HG03108 (cell line): ENCODE measurements at regions not wholly inside any gene's neighbourhood (a gene's known extent, or its start where the extent isn't known, plus 50 kb on each side); places are given as distances from the start of the nearest gene placed in this dataset.

Experiments used
- ATAC-seq: cut with Tn5 transposase; IDR thresholded peaks from one replicate; pipeline ENCODE4 v1.9.1; 2021; ENCODE audit warnings: moderate library complexity; ENCODE audit not compliant: unreplicated experiment

DNA sequence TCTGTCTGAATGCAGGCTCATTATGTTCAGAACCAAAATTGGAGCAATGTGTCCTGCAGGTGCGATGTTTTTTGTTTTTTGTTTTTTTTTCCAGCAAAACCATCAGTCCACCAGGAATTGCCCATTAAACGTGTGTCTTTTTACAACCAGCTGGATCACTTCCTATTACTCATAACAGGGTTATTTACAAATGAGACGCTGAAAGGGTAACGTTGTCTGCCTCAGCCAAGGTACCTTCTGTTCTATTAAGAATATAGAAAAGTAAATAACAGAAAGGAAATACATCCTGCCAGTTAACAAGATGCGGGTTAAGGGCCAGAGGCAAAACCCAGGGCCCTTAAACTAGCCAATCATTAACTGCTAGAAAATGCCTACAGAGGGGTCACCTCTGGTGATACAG, 590.4 kb downstream of the TBC1D4 start:
- no peak for ATAC-seq

DNA sequence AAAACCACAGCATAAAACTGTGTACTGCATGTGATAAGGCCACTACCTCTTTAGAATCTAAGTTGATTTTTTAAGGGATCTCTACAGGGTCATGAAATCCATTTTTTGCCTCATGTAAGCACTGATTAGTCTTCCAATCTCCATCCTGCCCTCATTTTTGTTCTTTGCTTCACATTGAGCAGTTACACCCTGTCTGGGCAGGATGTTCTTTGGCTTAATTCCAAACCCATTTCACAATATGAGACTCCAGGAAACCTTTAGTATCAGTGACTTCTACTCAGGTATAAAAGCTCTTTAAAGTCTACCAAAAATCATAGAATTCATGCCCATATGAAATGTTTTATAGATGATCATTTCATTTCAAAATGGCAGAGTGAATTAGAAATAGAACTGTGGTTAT, 592.6 kb downstream of the TBC1D4 start:
- no peak for ATAC-seq

DNA sequence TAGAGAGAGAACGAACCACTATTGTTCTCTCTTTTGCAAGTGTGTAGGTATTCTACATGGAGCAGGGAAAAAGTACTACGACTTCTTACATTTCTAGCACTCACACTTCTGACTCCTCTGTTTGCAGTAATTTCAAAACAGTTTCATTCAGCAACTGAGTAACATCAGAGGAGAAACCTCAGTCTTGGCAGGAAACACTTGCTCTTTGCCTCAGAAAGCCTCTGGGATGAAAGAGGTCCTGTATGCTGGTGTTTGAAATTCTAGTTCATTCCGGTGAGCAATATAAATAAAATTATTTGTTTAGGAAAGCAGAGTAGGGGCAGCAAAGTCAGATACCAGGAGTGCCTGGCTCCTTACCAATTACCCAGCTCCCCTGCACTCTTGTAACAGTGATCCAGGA, 595.5 kb downstream of the TBC1D4 start:
- no peak for ATAC-seq

DNA sequence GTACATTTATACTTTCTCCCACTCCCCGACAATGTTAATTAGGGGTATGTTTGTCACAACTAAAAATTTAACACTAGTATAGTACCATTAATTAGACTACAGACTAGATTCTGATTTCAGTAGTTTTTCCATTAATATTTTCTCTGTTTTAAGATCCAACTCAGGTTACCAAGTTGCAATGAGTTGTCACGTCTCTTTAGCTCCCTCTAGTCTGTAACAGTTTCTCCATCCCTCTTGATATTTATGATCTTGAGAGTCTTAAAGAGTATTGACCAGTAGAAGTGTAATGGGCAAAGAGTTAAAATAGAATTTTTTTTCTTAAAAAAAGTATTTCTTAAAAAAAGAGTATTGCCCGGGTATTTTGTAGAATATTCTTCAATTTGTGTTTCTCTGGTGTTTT, 598.1 kb downstream of the TBC1D4 start:
- ATAC-seq, result no peak

DNA sequence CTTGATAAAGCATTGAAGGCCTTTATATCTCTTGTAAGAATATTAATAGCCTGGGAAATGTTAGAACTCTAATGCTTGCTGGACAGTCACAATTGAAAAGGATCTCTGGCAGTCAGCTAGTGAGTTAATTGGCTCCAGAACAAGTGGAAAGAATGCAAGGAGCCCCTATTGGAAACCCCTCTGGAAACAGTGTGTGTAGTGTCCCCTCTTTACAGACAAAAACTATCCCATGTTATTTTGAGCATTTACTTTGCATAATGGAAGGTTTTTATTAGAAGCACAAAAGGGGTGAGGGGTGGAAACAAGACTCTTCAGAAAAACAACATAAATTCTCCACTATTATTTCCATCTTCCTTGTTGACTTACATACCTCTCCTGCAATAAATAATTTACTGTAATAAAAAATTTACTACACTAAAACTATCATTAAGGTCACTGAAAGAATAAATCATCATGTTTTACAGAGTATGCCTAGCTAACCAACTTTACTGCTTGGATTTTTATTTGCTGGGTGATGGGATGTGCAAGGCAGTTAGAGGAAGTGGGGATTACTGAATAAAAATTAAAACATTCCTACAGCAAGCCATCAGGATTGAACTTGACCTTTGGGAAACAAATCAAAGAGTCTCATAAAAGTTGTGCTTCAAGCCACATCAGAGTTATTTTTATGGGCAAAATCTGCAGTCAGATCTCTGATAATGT, 610.4 kb downstream of the TBC1D4 start:
- no peak for ATAC-seq

DNA sequence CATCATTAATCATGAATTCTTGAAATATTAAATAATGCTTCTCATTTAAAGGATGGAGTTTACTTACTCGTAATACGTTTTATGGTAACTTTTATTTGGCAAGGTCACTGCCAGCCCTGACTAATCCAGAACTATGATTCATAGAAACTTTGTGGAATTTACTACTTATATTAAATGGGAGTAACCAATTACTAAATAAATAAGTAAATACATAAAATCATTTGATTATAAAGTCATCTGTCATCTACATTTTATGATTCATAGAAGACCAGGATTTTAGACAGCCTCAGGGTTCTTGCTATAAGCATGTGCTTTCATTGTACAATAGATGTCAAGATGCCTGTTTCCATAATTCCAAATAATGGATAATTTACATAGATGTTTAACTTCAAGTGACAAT, 611.1 kb downstream of the TBC1D4 start:
- no peak for ATAC-seq

DNA sequence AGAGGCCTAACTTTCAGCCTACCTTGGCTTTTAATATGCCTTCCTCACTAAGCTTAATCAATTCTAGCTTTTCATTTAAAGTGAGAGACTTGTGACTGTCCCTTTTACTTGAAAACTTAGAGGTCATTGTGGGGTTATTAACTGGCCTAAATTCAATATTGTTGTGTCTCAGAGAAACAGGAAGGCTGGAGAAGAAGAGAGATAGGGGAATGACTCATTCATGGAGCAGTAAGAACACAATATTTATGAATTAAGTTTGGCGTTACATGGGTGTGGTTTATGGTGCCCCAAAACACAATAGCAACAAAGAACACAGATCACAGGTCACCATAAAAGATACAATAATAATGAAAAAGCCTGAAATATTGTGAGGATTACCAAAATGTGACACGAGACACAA, 612.1 kb downstream of the TBC1D4 start:
- ATAC-seq, result no peak

DNA sequence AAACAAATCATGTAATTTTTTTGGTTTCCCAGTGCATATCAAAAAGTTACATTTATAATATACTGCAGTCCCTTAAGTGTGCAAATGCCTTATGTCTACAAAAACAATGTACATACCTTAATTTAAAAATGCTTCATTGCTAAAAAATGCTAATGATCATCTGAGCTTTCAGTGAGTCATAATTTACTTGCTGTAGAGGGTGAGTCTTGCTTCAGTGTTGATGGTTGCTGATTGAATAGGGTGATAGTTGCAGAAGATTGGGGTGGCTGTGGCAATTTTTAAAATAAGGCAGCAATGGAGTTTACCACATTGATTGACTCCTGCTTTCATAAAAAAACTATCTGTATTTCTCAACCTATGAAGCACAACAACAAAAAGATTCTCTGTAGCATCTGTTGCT, 613.9 kb downstream of the TBC1D4 start:
- no peak for ATAC-seq

DNA sequence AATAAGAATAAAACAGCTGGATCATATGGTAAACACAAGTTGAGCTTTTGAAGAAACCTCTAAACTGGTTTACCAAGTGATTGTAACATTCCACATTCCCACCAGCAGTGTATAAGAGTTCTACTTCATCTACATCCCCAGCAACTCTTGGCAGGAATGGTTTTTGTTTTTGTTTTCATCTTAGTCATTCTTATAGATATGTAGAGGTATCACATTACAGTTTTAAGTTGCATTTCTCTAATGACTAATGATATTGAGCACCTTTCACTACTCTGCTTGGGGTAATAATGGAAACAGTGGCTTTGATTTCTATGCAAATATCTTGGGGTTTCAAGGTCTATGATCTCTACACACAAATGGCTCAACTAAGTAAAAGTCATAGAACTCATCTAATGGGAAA, 614.5 kb downstream of the TBC1D4 start:
- ATAC-seq, result no peak

DNA sequence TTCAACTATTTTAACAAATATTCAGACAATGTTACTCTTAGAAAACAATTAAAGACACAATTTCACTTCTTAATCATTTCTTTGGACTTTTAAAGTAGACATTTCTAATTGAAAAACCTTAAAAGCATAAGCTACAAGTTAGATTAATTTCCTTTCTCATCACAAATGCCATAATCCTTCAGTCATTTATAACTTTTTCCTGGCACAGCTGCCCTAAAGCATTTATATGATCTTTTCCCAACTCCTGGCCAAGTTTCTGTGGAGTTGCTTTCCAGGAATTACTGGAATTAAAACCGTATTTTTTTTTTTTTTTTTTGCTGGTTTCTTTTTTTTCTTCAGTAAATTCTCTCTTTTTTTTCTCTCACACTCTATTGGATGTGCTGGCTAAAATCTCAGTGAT, 615.9 kb downstream of the TBC1D4 start:
- no peak for ATAC-seq

DNA sequence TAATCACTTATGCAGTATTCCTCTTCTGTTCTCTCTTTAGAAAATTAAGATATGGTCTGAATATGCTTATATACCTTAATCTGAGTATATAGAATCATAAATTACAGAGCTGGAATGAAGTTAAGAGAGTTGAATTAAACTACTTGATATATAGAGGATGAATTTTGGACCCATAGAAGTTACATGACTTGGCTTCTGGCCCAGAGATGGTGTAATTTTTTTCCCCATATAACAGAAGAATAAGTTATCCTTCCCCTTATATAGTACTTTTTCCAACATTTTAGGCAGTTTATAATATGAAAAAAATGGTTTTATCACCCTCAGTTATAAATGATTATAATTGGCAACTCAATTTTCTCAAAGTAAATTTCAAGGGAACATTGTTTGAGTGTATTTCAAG, 616.3 kb downstream of the TBC1D4 start:
- no peak for ATAC-seq

DNA sequence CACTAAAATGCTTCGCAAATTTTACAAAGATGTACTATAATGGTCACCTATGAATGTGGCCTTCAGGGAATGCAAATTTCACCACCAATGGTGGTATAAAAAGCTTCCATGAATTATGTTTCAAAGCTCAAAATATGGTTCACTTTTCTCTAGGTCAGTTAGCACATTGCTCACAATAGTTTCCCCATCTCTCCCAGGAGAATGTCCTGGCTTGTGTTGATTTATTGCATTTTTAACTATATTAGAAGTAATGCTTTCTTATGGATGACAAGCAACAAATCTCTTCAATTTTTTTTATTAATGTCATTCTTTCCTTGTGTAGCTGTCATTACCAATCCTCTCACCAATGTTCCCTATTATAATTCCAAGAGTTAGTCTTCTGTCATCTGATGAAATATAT, 621.2 kb downstream of the TBC1D4 start:
- no peak for ATAC-seq

DNA sequence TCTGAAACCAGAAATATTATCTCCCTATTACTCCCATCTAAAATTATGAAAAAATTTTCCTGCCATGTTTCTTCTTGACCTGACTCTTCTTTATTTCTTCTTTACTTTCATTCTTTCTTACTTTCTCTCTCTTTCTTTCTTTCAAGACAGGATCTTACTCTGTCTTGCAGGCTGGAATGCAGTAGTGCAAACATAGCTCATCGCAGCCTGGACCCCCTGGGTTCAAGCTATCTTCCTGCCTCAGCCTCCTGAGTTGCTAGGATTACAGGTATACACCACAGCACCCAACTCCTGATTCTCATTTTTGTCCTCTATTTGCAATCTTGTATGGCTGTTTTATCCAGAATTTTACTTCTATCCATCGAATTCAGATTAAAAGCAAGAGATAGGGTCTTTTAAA, 631.1 kb downstream of the TBC1D4 start:
- ATAC-seq, result no peak

DNA sequence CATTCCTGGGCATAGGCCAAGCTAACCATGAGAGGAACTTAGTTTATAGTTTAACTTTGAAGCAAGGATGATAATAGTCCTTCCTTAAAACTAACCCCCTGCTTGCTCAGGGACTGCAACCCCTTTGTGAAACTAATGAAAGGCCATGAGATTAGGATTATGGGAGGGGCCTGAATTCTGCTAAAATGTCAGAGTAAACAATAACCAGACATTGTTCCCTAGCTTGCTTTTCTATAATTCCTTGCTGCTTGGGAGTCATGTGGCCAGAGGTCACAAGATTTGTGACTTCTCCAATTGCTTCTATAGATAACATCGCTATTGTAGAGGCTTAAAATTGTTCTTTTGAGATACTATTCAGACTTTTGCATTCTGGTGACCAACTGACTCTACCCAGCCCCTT, 634.0 kb downstream of the TBC1D4 start:
- ATAC-seq, result no peak

DNA sequence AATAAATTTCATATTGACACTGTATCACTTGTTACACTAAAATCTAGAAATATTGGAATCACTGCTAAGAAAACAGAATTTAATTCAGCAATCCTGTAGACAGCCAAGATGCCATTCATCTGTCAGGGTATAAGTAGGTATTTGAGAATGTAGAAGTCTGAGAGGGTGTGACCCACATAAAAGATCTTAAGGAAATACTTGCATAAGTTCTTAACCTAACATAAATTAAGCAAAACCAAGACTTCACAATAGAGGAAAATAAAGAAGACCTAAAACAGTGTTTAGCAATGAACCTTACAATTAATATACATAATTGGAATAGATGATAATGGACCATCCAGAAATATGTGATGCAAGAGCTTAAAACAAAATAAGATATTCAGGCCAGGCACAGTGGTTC, 636.2 kb downstream of the TBC1D4 start:
- no peak for ATAC-seq

DNA sequence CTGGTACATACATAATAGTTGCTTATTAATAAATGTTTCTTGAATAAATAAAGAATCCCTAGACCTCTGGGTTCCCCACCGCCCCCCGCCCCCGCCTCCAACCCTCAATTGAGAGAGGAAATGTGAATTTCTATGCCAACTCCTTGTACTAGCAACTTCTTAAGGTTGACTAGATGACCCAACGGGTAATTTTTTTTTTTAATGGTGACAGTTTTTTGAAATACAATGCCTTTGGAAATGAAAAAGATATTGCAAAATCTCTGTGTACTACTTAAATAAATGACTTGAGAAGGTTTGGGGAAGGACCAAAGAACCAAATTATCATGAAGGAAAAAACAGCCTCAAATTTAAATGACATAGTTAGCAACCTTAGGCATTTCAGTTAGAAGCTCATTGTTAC, 640.3 kb downstream of the TBC1D4 start:
- ATAC-seq, result no peak

DNA sequence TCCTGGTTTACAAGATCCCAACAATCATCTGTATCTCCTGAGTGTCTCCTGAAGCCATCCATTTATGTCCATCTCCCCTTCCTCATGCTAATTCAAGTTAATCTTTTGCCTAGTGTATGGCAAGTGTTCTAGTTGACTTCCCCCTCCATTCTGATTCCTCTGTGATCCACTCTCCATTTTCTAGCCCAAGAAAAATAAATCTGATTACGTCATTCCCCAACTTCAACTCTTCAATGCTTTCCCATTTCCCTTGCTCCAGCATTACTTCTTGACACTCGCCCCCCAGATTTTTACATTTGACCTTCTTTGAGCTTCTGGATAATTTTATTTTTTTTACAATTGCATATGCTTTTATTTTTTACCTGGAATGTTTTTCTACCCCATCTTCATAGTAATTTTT, 640.8 kb downstream of the TBC1D4 start:
- no peak for ATAC-seq

DNA sequence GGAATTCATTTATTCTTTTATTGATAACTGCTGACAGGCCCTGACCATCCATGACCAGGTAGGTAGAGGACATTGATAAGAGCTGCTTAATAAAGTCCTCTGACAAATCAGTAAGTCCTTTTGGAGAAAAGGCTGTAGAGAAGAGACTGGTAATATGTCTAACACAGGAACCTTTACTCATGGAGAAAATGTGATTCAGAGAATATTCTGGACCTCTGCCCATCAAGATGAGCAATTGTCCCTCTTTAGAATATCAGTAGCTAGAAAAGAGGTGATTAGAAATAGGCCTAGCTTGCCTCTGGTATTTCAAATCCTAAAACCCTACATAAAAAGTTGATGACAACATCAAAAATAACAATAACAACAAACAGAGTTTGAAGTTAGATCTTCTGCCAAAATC, 642.3 kb downstream of the TBC1D4 start:
- ATAC-seq, result no peak

DNA sequence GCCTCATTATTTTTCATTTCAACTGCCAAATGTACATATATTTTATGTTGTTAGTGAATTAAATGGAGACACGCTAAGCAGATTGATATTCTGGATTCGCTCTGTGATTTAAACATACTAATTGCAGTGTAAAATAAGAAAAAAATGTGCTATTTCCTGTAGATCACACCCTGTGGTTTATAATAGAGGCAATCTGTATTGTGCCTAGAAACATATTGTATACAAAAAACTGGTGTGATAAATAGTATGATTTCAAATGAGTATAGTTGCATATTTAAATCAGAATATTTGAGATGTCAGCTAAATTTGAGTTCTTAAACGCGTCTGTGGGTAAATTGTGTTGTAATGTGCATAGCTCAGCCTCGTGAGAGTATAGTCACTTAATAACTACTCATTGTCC, 643.9 kb downstream of the TBC1D4 start:
- ATAC-seq, result no peak

DNA sequence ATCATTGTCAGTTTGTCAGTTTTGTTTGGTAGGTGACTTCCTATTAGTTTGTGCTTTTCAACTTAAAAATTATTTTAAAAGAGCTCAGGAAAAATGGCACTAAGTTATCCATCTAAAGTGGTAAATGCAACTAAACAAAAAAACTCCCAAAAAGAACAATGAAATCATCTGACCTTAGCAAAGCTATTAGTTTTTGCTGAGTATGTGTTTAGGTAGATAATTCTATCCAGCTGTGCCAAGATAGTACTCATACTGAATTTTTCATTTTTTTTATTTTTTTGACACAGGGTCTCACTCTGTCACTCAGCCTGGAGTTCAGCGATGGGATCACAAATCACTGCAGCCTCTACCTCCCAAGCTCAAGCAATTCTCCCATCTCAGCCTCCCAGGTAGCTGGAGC, 645.3 kb downstream of the TBC1D4 start:
- no peak for ATAC-seq

DNA sequence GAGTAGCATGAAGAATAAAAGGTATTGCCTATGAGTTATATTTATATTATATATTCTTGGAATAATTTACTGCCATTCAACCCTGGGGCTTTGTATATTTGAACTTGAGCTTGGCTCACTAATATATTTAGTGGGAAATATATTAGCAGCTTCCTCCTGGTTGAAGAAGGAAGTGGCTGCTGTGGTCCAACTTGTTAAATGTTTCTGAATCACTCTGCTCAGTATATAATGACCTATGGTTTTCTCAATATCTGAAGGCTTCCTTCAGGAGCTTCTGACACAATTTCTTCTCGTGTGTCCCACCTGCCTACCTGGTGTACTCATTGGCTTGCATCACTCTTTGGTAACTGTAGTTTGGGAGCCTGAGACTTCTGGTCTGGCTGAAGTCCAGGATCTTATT, 646.4 kb downstream of the TBC1D4 start:
- no peak for ATAC-seq

DNA sequence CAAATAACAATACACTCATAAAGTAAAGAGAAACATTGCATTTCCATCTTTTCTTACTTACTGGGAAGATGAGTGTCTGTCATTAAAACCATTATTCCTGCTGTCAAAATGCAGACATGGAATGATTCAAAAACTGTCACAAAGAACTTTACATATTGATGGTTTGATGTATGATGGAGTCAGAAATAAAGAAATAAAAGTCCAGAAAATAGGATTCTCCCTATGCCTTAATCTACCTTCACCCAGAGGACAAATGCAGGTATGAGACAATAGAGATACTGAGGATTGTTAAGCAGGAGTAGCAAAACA, 656.1 kb downstream of the TBC1D4 start:
- ATAC-seq, result no peak

DNA sequence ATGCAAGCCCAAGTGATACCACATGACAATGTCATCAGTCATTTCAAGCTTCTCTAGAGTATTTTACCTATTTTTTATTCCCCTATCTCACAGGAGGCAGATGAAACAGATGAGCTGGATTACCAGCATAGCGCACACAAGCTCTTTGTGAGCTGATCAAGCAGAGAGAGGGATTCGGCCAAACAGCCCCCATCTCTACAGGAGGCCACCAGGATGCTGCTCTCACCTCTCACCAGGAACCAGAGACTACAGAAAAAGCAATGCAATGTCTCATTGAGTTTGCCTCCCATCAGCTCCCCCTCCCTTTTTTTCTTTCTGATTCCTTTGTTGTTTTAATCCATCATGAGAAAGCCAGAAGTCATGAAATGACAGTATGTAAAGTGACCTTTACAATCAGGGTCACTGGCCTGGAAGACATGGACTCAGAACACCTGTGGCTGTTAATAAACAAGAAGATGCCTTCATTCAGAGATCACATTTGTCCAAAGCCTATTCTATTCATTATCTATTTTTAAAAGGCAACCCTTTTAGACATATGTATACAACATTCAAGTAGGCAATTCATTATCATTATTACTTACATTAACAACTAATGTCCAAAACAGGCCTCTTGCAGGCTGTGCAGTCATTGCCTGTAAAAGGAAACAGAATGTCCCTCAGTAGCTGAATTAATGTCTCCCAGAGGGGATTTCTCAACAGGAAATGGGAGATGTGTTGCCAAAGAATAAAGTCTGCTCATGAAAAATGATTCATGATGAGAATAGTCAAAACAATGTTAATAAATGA, 656.6 kb downstream of the TBC1D4 start:
- ATAC-seq, result no peak
